Left cardiac atrium (tissue), 4 donors: ENCODE measurements at regions not wholly inside any gene's neighbourhood (a gene's known extent, or its start where the extent isn't known, plus 50 kb on each side); places are given as distances from the start of the nearest gene placed in this dataset.
A peak's percentile ranks its signal among the peaks of the same experiment; 100 is the strongest.
"Not testable (repeated sequence)": the region's sequence is repeated elsewhere in the genome, so short reads cannot be mapped to it uniquely, and the experiment has no call there.

Experiments used
- ATAC-seq, 2 donors: fragments of 200-7000 bp; cut with Tn5 transposase; one replicate each; pipeline ENCODE4 v1.9.1; 2020; ENCODE audit warnings: mild to moderate bottlenecking in 2 of 2, moderate library complexity in 2 of 2
- DNase-seq: peaks from one replicate; pipeline ENCODE4 v3.0.0-alpha.2; 2020
- intact Hi-C, 2 donors: fragments of 100-400 bp; cut with DNase I; formaldehyde crosslinking; loops; one replicate each; pipeline versions ENCODE4 v1.14.1 to v1.15.1; 2022 to 2023
- donor health status: DM: no; HTN: yes; CAD: no.
- donor health status: DM: no; HTN: yes; CAD: no; lungs with severe emphysema.
- donor health status: DM: yes; HTN: yes; CAD: no.
- donor health status: Dilated cardiomyopathy.

GRCh38 chr3:28575746-28576613 is 227.4 kb upstream of the AZI2 start:
- ATAC-seq, result peak; percentile 81 to 92
- peak; percentile 32 for DNase-seq
- intact Hi-C loops, result no loop called here

- no peak for DNase-seq
- peak in 1 of 2 donors; percentile 13 for ATAC-seq
- intact Hi-C loops, result no loop called here
Measured at GRCh38 chr3:28576614-28577200, 228.1 kb upstream of the AZI2 start.

GRCh38 chr3:28577941-28578500 is 229.4 kb upstream of the AZI2 start:
- no peak for DNase-seq
- no peak for ATAC-seq
- intact Hi-C loops, result no loop called here

- ATAC-seq (no peak), DNase-seq (no peak)
- intact Hi-C loops, result no loop called here
Measured at GRCh38 chr3:28586325-28586724, 237.7 kb upstream of the AZI2 start.

- DNase-seq (no peak), ATAC-seq (no peak)
- intact Hi-C loops, result no loop called here
Measured at GRCh38 chr3:28587723-28588122, 239.1 kb upstream of the AZI2 start.

GRCh38 chr3:28590216-28590615 is 241.6 kb upstream of the AZI2 start:
- ATAC-seq, result no peak
- intact Hi-C loops, result no loop called here
- no peak for DNase-seq

GRCh38 chr3:28590860-28591259 is 242.2 kb upstream of the AZI2 start:
- no peak for ATAC-seq
- no peak for DNase-seq
- intact Hi-C loops, result no loop called here

GRCh38 chr3:28595372-28595771 is 246.7 kb upstream of the AZI2 start:
- no peak for DNase-seq
- ATAC-seq, result no peak
- intact Hi-C loops, result no loop called here

GRCh38 chr3:28597452-28597851 is 248.8 kb upstream of the AZI2 start:
- intact Hi-C loops, result no loop called here
- no peak for ATAC-seq
- no peak for DNase-seq

GRCh38 chr3:28598165-28598564 is 249.5 kb upstream of the AZI2 start:
- DNase-seq (no peak), ATAC-seq (no peak)
- intact Hi-C loops, result no loop called here

GRCh38 chr3:28601291-28601690 is 252.7 kb upstream of the AZI2 start:
- intact Hi-C loops, result no loop called here
- DNase-seq (no peak), ATAC-seq (no peak)

- intact Hi-C loops, result no loop called here
- no peak for ATAC-seq
- DNase-seq, result no peak
Measured at GRCh38 chr3:28606283-28606682, 257.7 kb upstream of the AZI2 start.

GRCh38 chr3:28612232-28612631 is 263.6 kb upstream of the AZI2 start:
- DNase-seq (no peak), ATAC-seq (peak in 1 of 2 donors; percentile 25)
- intact Hi-C loops, result no loop called here

GRCh38 chr3:28613511-28614106 is 265.0 kb upstream of the AZI2 start:
- DNase-seq, result no peak
- no peak for ATAC-seq
- intact Hi-C loops, result no loop called here

GRCh38 chr3:28615071-28615470 is 266.4 kb upstream of the AZI2 start:
- DNase-seq (no peak), ATAC-seq (no peak)
- intact Hi-C loops, result no loop called here

- DNase-seq (no peak), ATAC-seq (no peak)
- intact Hi-C loops, result no loop called here
Measured at GRCh38 chr3:28615971-28616370, 267.3 kb upstream of the AZI2 start.

- intact Hi-C loops, result no loop called here
- DNase-seq, result no peak
- ATAC-seq, result no peak
Measured at GRCh38 chr3:28617821-28618220, 269.2 kb upstream of the AZI2 start.

- intact Hi-C loops, result no loop called here
- ATAC-seq, result no peak
Measured at GRCh38 chr3:28623106-28623505, 274.5 kb upstream of the AZI2 start.

GRCh38 chr3:28624084-28624483 is 275.5 kb upstream of the AZI2 start:
- intact Hi-C loops, result no loop called here
- no peak for DNase-seq
- no peak for ATAC-seq

More at GRCh38 chr3:28623106-28623505, 274.5 kb upstream of the AZI2 start:
- no peak for DNase-seq

- ATAC-seq, DNase-seq, intact Hi-C loops: not testable (repeated sequence)
Measured at GRCh38 chr3:28627843-28628242, 279.2 kb upstream of the AZI2 start.
